ENCODE measurements at regions not wholly inside any gene's neighbourhood (a gene's known extent, or its start where the extent isn't known, plus 50 kb on each side); places are given as distances from the start of the nearest gene placed in this dataset.
"Not testable (repeated sequence)": the region's sequence is repeated elsewhere in the genome, so short reads cannot be mapped to it uniquely, and the experiment has no call there.

- DNase-seq: no peak
Observed at GRCh38 chr1:182172699-182173098, 111.2 kb upstream of the ZNF648 start.

GRCh38 chr1:182170891-182171461, 109.5 kb upstream of the ZNF648 start:
- Histone ChIP-seq H3K27me3 (replicated peaks; ENCODE audit: control insufficient read depth, insufficient read depth, low read length, poor library complexity, severe bottlenecking) (no peaks in the 10 kb centered on the region), H3K9me3 (ENCODE audit: control insufficient read depth, low read length) (no peaks in the 10 kb centered on the region), H3K4me1 (ENCODE audit: control insufficient read depth, insufficient read depth, low read length, poor library complexity, severe bottlenecking) (no peaks in the 10 kb centered on the region), H3K27ac (ENCODE audit: insufficient read depth, low read length, poor library complexity, severe bottlenecking) (no peak overlapping the region), H3K4me3 (ENCODE audit: insufficient read depth, low read depth, low read length, poor library complexity, severe bottlenecking) (no peak overlapping the region), H3K36me3 (ENCODE audit: control insufficient read depth, insufficient read depth, low read length) (no peaks in the 10 kb centered on the region)
- DNase-seq: no peak

More at GRCh38 chr1:182172699-182173098, 111.2 kb upstream of the ZNF648 start:
- no peaks in the 10 kb centered on the region for H3K36me3 ChIP-seq (ENCODE audit: control insufficient read depth, insufficient read depth, low read length)
- H3K9me3 ChIP-seq (ENCODE audit: control insufficient read depth, low read length): no peaks in the 10 kb centered on the region
- no peak overlapping the region for H3K27ac ChIP-seq (ENCODE audit: insufficient read depth, low read length, poor library complexity, severe bottlenecking)
- no peak overlapping the region for H3K4me3 ChIP-seq (ENCODE audit: insufficient read depth, low read depth, low read length, poor library complexity, severe bottlenecking)
- no peaks in the 10 kb centered on the region for H3K27me3 ChIP-seq (replicated peaks; ENCODE audit: control insufficient read depth, insufficient read depth, low read length, poor library complexity, severe bottlenecking)
- no peaks in the 10 kb centered on the region for H3K4me1 ChIP-seq (ENCODE audit: control insufficient read depth, insufficient read depth, low read length, poor library complexity, severe bottlenecking)

GRCh38 chr1:182169203-182169602, 107.7 kb upstream of the ZNF648 start:
- Histone ChIP-seq H3K4me3 (ENCODE audit: insufficient read depth, low read depth, low read length, poor library complexity, severe bottlenecking) (no peak overlapping the region), H3K4me1 (ENCODE audit: control insufficient read depth, insufficient read depth, low read length, poor library complexity, severe bottlenecking) (no peaks in the 10 kb centered on the region), H3K9me3 (ENCODE audit: control insufficient read depth, low read length) (no peaks in the 10 kb centered on the region), H3K27me3 (replicated peaks; ENCODE audit: control insufficient read depth, insufficient read depth, low read length, poor library complexity, severe bottlenecking) (no peaks in the 10 kb centered on the region), H3K36me3 (ENCODE audit: control insufficient read depth, insufficient read depth, low read length) (no peaks in the 10 kb centered on the region), H3K27ac (ENCODE audit: insufficient read depth, low read length, poor library complexity, severe bottlenecking) (no peak overlapping the region)
- no peak for DNase-seq

GRCh38 chr1:182166750-182167149, 105.2 kb upstream of the ZNF648 start:
- Histone ChIP-seq H3K27ac (ENCODE audit: insufficient read depth, low read length, poor library complexity, severe bottlenecking) (no peak overlapping the region), H3K36me3 (ENCODE audit: control insufficient read depth, insufficient read depth, low read length) (no peaks in the 10 kb centered on the region), H3K27me3 (replicated peaks; ENCODE audit: control insufficient read depth, insufficient read depth, low read length, poor library complexity, severe bottlenecking) (no peaks in the 10 kb centered on the region), H3K4me1 (ENCODE audit: control insufficient read depth, insufficient read depth, low read length, poor library complexity, severe bottlenecking) (no peaks in the 10 kb centered on the region), H3K4me3 (ENCODE audit: insufficient read depth, low read depth, low read length, poor library complexity, severe bottlenecking) (no peak overlapping the region), H3K9me3 (ENCODE audit: control insufficient read depth, low read length) (no peaks in the 10 kb centered on the region)
- DNase-seq: no peak

GRCh38 chr1:182166321-182166720, 104.8 kb upstream of the ZNF648 start:
- Histone ChIP-seq H3K9me3 (ENCODE audit: control insufficient read depth, low read length) (no peaks in the 10 kb centered on the region), H3K27me3 (replicated peaks; ENCODE audit: control insufficient read depth, insufficient read depth, low read length, poor library complexity, severe bottlenecking) (no peaks in the 10 kb centered on the region), H3K36me3 (ENCODE audit: control insufficient read depth, insufficient read depth, low read length) (no peaks in the 10 kb centered on the region), H3K27ac (ENCODE audit: insufficient read depth, low read length, poor library complexity, severe bottlenecking) (no peak overlapping the region), H3K4me1 (ENCODE audit: control insufficient read depth, insufficient read depth, low read length, poor library complexity, severe bottlenecking) (no peaks in the 10 kb centered on the region), H3K4me3 (ENCODE audit: insufficient read depth, low read depth, low read length, poor library complexity, severe bottlenecking) (no peak overlapping the region)
- DNase-seq: no peak

- H3K4me1 ChIP-seq (ENCODE audit: control insufficient read depth, insufficient read depth, low read length, poor library complexity, severe bottlenecking): no peaks in the 10 kb centered on the region
- H3K27me3 ChIP-seq (replicated peaks; ENCODE audit: control insufficient read depth, insufficient read depth, low read length, poor library complexity, severe bottlenecking): no peaks in the 10 kb centered on the region
- H3K36me3 ChIP-seq (ENCODE audit: control insufficient read depth, insufficient read depth, low read length): no peaks in the 10 kb centered on the region
- DNase-seq: no peak
- no peak overlapping the region for H3K27ac ChIP-seq (ENCODE audit: insufficient read depth, low read length, poor library complexity, severe bottlenecking)
- H3K9me3 ChIP-seq (ENCODE audit: control insufficient read depth, low read length): no peaks in the 10 kb centered on the region
- H3K4me3 ChIP-seq (ENCODE audit: insufficient read depth, low read depth, low read length, poor library complexity, severe bottlenecking): no peak overlapping the region
Observed at GRCh38 chr1:182164273-182164672, 102.8 kb upstream of the ZNF648 start.

GRCh38 chr1:182163821-182164223, 102.3 kb upstream of the ZNF648 start:
- DNase-seq: no peak
- Histone ChIP-seq H3K36me3 (ENCODE audit: control insufficient read depth, insufficient read depth, low read length) (no peaks in the 10 kb centered on the region), H3K9me3 (ENCODE audit: control insufficient read depth, low read length) (no peaks in the 10 kb centered on the region), H3K4me3 (ENCODE audit: insufficient read depth, low read depth, low read length, poor library complexity, severe bottlenecking) (no peak overlapping the region), H3K4me1 (ENCODE audit: control insufficient read depth, insufficient read depth, low read length, poor library complexity, severe bottlenecking) (no peaks in the 10 kb centered on the region), H3K27me3 (replicated peaks; ENCODE audit: control insufficient read depth, insufficient read depth, low read length, poor library complexity, severe bottlenecking) (no peaks in the 10 kb centered on the region), H3K27ac (ENCODE audit: insufficient read depth, low read length, poor library complexity, severe bottlenecking) (no peak overlapping the region)

- no peaks in the 10 kb centered on the region for H3K4me1 ChIP-seq (ENCODE audit: control insufficient read depth, insufficient read depth, low read length, poor library complexity, severe bottlenecking)
- no peaks in the 10 kb centered on the region for H3K27me3 ChIP-seq (replicated peaks; ENCODE audit: control insufficient read depth, insufficient read depth, low read length, poor library complexity, severe bottlenecking)
- H3K36me3 ChIP-seq (ENCODE audit: control insufficient read depth, insufficient read depth, low read length): no peaks in the 10 kb centered on the region
- H3K4me3 ChIP-seq (ENCODE audit: insufficient read depth, low read depth, low read length, poor library complexity, severe bottlenecking): no peak overlapping the region
- no peak for DNase-seq
- H3K9me3 ChIP-seq (ENCODE audit: control insufficient read depth, low read length): no peaks in the 10 kb centered on the region
- no peak overlapping the region for H3K27ac ChIP-seq (ENCODE audit: insufficient read depth, low read length, poor library complexity, severe bottlenecking)
Observed at GRCh38 chr1:182159443-182159842, 97.9 kb upstream of the ZNF648 start.

GRCh38 chr1:182157187-182157586, 95.7 kb upstream of the ZNF648 start:
- Histone ChIP-seq H3K4me3 (ENCODE audit: insufficient read depth, low read depth, low read length, poor library complexity, severe bottlenecking) (no peak overlapping the region), H3K27ac (ENCODE audit: insufficient read depth, low read length, poor library complexity, severe bottlenecking) (no peak overlapping the region), H3K36me3 (ENCODE audit: control insufficient read depth, insufficient read depth, low read length) (no peaks in the 10 kb centered on the region), H3K4me1 (ENCODE audit: control insufficient read depth, insufficient read depth, low read length, poor library complexity, severe bottlenecking) (no peaks in the 10 kb centered on the region), H3K27me3 (replicated peaks; ENCODE audit: control insufficient read depth, insufficient read depth, low read length, poor library complexity, severe bottlenecking) (no peaks in the 10 kb centered on the region), H3K9me3 (ENCODE audit: control insufficient read depth, low read length) (no peaks in the 10 kb centered on the region)
- no peak for DNase-seq

GRCh38 chr1:182154425-182154824, 92.9 kb upstream of the ZNF648 start:
- not testable (repeated sequence) for H3K27me3 ChIP-seq (replicated peaks; ENCODE audit: control insufficient read depth, insufficient read depth, low read length, poor library complexity, severe bottlenecking); DNase-seq; H3K36me3 ChIP-seq (ENCODE audit: control insufficient read depth, insufficient read depth, low read length); H3K4me3 ChIP-seq (ENCODE audit: insufficient read depth, low read depth, low read length, poor library complexity, severe bottlenecking); H3K9me3 ChIP-seq (ENCODE audit: control insufficient read depth, low read length); H3K4me1 ChIP-seq (ENCODE audit: control insufficient read depth, insufficient read depth, low read length, poor library complexity, severe bottlenecking); H3K27ac ChIP-seq (ENCODE audit: insufficient read depth, low read length, poor library complexity, severe bottlenecking)

Measured in effector memory CD4-positive, alpha-beta T cell (primary cell).